Activated CD8-positive, alpha-beta memory T cell treated with anti-CD3 and anti-CD28 coated beads, Interleukin-2, amount 50 U/mL, for 1 hour (primary cell): ENCODE measurements at regions not wholly inside any gene's neighbourhood (a gene's known extent, or its start where the extent isn't known, plus 50 kb on each side); places are given as distances from the start of the nearest gene placed in this dataset.

ENCODE experiments used
- DNase-seq: peaks from one replicate; pipeline ENCODE4 v3.0.0-alpha.2; 2020; ENCODE audit errors: extremely low read depth

- DNase-seq: no peak
Measured at GRCh38 chr2:47265158-47265557, 88.8 kb upstream of the CALM2 start.

- DNase-seq: no peak
Measured at GRCh38 chr2:47264686-47265085, 88.4 kb upstream of the CALM2 start.

- DNase-seq: no peak
Measured at GRCh38 chr2:47264143-47264542, 87.8 kb upstream of the CALM2 start.

- DNase-seq: no peak
Measured at GRCh38 chr2:47262657-47263056, 86.3 kb upstream of the CALM2 start.

GRCh38 chr2:47260971-47261370, 84.7 kb upstream of the CALM2 start:
- no peak for DNase-seq

- no peak for DNase-seq
Measured at GRCh38 chr2:47259829-47260228, 83.5 kb upstream of the CALM2 start.

- no peak for DNase-seq
Measured at GRCh38 chr2:47257946-47258348, 81.6 kb upstream of the CALM2 start.

GRCh38 chr2:47256416-47257087, 80.2 kb upstream of the CALM2 start:
- DNase-seq: no peak

- no peak for DNase-seq
Measured at GRCh38 chr2:47255794-47256193, 79.5 kb upstream of the CALM2 start.

GRCh38 chr2:47254464-47254863, 78.2 kb upstream of the CALM2 start:
- no peak for DNase-seq

GRCh38 chr2:47253447-47253846, 77.1 kb upstream of the CALM2 start:
- DNase-seq: no peak

GRCh38 chr2:47251404-47251675, 75.0 kb upstream of the CALM2 start:
- no peak for DNase-seq

GRCh38 chr2:47250586-47251403, 74.5 kb upstream of the CALM2 start:
- no peak for DNase-seq

- DNase-seq: no peak
Measured at GRCh38 chr2:47249931-47250330, 73.6 kb upstream of the CALM2 start.

- DNase-seq: no peak
Measured at GRCh38 chr2:47249157-47249900, 73.0 kb upstream of the CALM2 start.

- DNase-seq: no peak
Measured at GRCh38 chr2:47243596-47244323, 67.4 kb upstream of the CALM2 start.

GRCh38 chr2:47241715-47242114, 65.4 kb upstream of the CALM2 start:
- DNase-seq: no peak

GRCh38 chr2:47239119-47239969, 63.0 kb upstream of the CALM2 start:
- DNase-seq: no peak

- no peak for DNase-seq
Measured at GRCh38 chr2:47238638-47239037, 62.3 kb upstream of the CALM2 start.

GRCh38 chr2:47237375-47238334, 61.3 kb upstream of the CALM2 start:
- DNase-seq: no peak
